ENCODE measurements at regions not wholly inside any gene's neighbourhood (a gene's known extent, or its start where the extent isn't known, plus 50 kb on each side); places are given as distances from the start of the nearest gene placed in this dataset.
"Not testable (repeated sequence)": the region's sequence is repeated elsewhere in the genome, so short reads cannot be mapped to it uniquely, and the experiment has no call there.

DNA sequence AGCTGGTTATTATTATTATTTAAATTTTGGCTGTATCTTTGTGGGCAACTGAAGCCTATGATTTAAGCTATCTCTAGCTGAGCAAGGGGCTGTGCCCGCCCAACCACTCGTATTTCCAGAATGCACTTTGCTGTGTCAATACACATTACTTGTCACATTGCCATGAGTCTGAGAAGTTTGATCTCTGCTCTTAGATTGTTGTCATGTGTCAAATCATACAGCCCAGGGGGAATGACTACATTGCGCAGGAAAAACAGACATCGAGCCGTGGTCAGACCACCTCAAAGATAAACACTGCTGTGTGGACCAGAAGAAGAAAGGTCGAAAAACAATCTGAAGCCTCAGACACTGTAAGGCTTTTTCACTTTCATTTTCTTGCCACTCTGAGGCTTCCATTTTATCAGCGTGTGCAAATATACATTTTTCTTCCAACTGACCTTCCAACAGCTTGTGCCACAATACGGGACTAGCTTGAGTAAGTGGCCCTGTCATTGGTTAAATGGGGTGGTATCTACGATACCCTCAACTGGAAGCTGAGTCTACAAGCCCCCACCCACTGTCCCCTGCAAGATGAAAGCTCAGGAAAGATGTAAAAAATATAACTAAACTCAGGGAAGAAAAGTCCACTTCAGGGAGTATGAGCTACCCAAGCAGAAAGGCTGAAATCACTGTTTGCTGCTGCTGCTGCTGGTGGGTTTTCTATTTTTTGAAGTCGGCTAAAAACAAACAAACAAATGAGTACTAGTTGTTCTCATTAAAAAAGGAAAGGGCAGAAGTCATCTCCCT, 603.0 kb downstream of the BNC2 start:
- no peak for DNase-seq (ENCODE audit: low read depth in 2 of 2, low spot score in 1 of 2)

- DNase-seq (ENCODE audit: low read depth in 2 of 2, low spot score in 1 of 2): no peak
These were observed 602.2 kb downstream of the BNC2 start for GRCh38 chr9:16268067-16268881.

DNA sequence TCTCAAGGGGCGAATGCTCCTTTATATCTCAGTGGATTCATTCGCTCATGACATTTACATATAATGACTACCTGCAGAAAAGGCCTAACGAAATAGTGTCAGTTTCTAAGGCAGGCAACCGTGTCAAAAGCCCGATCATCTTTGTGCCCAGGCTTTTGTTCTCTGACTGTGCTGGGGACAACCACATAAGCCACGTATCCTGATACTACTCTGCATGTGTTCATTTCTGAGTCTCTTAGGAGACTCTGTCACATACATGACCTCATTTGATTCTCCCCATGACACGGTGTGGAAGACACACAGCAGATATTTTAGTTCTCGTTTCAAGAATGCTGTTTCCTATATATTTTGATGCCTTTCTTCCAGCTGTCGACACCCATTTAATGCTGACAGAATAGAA, 598.5 kb downstream of the BNC2 start:
- no peak for DNase-seq (ENCODE audit: low read depth in 2 of 2, low spot score in 1 of 2)

DNA sequence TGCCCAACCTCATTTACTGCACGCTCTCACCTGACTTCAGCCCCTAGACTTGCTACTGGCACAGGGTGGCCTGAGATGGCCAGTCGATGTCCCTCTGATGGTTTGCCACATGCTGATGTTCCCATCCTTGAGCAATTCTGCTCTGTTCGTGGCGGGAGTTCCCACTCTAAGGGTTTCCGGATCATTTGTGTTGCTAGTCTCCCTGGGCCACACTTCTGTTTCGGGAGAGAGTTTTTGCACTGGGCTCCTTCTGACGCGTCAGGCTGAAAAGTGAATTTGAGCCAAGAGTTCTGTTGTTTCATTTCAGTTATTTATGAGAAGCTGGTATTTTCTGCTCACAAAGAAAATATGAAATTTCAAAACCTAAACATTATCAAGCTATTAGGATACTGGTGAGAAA, 597.7 kb downstream of the BNC2 start:
- no peak for DNase-seq (ENCODE audit: low read depth in 2 of 2, low spot score in 1 of 2)

DNA sequence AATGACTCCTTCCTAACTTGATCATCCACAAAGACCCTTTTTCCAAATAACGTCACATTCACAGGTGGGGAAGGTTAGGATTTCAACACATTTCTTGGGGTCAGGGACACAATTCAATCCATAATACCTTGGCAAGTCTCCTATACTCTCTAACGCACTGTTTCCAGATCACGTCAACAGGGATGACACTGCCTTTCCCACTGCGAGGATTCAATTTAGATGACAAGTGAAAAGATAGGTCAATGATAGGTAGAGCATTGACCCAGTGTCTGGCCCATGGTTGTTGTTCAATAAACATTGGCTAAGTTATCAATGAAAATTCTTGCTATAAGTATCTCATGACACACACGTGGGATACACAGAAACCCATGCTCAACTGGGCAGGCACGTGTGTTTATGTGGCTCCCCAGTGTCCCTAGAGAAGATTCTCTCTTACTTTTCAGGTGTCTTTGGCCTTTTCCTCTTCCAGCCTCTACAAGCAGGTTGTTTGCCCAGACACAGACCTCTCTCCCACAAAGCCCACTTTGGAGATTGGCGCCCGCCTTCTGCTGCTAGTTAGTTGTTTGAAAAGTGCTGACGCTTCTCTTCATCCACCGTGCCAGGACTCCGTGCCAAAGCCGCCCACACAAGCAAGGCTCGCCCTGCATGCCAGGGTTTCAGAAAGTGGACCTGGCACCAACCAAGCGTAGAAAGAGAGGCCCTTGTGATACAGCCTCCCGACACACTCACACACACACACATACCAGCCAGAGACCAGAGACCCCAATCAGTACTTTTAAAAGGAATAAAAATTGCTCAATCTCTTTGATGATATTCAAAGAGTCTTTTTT, 594.5 kb downstream of the BNC2 start:
- DNase-seq (ENCODE audit: low read depth in 2 of 2, low spot score in 1 of 2): no peak

- no peak for DNase-seq (ENCODE audit: low read depth in 2 of 2, low spot score in 1 of 2)
These were observed 593.6 kb downstream of the BNC2 start for GRCh38 chr9:16276866-16277265.

DNA sequence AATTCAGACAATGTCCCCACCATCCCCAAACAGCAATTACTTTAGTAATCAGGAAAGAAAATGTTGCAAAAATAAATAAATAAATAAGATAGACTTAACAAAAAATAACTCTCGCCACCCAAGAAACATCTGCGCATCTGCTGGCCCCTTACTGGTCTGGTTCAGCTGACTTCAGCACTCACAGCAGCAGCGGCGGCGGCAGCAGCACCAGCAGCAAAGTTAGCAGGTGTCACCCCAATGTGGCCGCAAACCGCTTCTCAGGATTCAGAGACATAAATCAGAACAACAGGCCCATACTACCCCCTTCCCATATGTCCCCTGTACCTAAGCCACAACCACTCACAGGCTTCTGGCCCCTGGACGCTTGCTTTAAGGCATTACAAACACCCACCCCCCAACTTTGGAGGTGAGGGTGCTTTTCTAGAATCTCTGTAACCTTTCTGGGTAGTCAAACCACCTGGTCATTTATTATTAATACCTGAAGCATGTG, 593.0 kb downstream of the BNC2 start:
- no peak for DNase-seq (ENCODE audit: low read depth in 2 of 2, low spot score in 1 of 2)

DNA sequence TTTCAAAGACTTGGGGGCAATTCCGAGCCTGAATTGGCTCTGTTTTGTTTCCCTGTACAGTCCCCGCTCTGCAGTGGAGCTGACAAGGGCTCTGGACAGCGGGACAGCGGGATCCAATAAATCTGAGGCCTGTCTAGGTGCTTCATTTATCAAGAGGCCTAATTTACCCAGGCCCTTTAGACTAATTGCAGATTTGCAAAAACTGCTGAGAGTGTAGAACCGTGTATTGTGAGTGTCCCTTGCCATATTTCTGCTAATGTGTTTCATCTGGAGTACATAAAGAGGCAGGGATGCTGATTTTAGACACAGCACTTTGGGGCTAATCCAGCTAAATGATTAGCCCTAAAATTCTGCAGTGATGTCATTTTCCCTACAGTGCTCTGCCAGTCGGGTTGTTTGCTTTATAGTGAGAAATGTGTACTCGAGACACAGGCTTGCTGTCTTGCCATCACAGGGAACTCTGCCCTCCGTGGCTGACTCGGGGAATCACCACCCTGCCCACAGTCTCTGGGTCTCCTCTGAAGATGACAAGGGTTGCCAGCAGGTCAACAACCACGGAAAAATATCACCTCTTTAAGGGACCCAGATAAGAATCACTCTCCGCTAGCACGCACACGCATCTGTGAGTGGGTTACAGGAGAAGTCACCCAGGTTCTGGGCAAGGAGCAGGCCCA, 592.0 kb downstream of the BNC2 start:
- no peak for DNase-seq (ENCODE audit: low read depth in 2 of 2, low spot score in 1 of 2)

DNA sequence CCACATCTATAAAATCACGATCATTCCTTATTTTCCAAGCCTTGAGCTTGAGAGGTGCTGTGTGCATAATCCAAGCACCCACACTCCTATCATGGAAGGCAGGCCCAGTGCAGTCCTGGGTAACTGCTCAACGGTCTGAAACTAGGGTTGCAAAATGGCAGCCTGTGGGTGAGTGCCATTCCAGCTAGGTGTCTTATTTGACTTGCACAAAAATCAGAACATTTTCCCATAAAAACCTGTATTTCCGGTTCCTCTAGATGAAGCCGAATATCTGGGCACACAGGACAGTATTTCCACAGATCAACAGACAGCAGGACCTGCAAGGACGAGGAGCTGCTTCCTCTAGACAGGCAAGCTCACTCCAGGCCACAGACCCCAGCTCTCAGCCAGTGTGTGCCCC, 588.8 kb downstream of the BNC2 start:
- DNase-seq (ENCODE audit: low read depth in 2 of 2, low spot score in 1 of 2): no peak

GRCh38 chr9:16282216-16282615, 588.3 kb downstream of the BNC2 start:
- DNase-seq (ENCODE audit: low read depth in 2 of 2, low spot score in 1 of 2): no peak

- no peak for DNase-seq (ENCODE audit: low read depth in 2 of 2, low spot score in 1 of 2)
These were observed 587.8 kb downstream of the BNC2 start for GRCh38 chr9:16282718-16283117.

DNA sequence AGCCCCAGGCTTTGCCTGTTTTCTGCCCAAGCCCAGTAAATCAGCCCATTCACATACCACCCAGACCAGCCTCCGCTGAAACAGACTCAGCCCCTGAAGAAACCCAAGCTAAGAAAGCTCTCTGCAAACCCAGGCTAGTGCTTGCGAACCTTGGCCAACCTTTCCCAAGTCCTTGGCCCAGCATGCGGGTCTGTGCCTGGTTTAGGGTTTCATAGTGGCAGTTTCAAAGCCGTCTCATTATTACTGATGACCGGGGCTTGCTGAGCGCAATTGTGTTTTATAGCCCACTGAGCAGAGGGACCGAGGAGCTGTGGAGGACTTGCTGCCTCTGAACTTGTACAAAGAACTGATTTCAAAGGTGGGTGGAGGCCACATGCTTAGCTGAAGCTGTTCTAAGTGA, 584.3 kb downstream of the BNC2 start:
- DNase-seq (ENCODE audit: low read depth in 2 of 2, low spot score in 1 of 2): no peak

DNA sequence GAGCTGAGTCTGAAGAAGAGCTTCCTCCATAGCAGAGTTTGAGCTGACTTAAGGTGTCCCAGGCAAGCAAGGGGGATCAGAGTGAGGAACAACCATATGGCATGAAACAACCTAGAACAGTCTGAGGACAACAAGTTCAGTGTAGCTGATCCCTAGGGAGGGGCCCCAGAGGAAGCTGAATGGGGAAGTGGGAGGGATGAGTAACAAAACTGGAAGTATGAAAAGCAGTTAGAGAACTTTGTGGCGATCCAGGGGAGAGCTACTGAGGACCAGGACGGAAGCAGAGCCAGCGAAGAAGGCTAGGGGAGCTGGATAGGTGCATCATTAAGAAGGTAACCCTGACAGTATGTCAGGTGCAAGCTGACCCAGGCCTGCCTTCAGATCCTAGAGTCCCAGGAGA, 580.8 kb downstream of the BNC2 start:
- DNase-seq (ENCODE audit: low read depth in 2 of 2, low spot score in 1 of 2): no peak

GRCh38 chr9:16290169-16290568, 580.3 kb downstream of the BNC2 start:
- DNase-seq (ENCODE audit: low read depth in 2 of 2, low spot score in 1 of 2): no peak

DNA sequence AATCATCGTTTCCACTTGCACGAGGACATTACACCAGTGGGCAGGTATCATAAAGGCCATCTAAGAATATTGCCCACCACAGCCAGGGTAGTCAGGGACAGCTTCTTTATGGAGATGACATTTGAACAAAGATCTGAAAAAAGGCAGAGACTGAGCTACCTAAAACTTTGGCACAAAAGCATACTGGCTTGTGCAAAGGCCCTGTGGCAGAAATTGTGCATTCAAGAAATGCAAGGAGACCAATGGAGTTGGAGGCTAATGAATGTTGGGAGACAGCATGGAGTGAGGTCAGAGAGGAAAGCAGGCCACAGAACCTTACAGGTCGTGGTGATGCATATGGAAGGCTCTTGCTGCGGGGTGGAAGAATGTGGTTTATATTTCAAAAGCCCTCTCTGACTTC, 578.5 kb downstream of the BNC2 start:
- DNase-seq (ENCODE audit: low read depth in 2 of 2, low spot score in 1 of 2): no peak

GRCh38 chr9:16293610-16294009, 576.9 kb downstream of the BNC2 start:
- no peak for DNase-seq (ENCODE audit: low read depth in 2 of 2, low spot score in 1 of 2)

DNA sequence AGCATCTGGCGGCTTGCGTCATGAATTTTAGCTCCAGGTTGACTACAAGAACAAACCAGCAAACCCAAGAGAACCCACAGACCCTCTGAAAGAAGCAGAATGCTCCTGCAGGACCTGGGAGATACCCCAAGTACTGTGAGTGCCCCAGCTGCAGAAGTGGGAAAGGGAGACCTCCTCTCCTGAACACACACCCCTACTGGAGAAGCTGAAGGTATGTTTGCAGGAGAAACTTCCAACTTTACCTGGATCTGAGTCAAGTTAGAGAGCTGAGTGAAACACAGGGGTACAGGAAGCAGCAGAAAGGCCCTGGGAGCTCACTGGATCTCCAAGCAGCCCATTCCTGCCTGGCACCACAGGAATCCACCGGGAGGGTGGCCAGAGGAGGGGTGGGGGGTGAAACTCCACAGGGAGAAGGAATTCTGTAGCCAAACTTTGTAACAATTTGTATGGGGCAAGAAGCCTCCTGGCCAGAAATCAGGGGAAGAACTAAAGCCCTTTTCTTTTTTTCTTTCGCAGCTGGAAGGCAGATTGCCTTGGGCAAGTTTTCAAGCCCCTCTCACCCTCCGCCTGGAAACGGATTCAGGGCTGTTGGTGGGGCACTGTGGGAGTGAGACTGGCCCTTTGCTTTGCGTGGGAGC, 576.2 kb downstream of the BNC2 start:
- no peak for DNase-seq (ENCODE audit: low read depth in 2 of 2, low spot score in 1 of 2)

DNA sequence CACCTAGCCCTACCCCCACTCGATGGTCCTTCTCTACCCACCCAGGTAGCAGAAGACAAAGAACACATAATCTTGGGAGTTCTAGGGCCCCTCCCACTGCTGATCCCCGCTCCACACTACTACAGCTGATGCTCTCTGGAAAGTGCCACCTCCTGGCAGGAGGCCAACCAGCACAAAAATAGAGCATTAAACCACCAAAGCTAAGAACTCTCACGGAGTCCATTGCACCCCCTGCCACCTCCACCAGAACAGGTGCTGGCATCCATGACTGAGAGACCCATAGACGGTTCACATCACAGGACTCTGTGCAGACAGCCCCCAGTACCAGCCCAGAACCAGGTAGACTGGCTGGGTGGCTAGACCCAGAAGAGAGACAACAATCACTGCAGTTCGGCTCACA, 575.5 kb downstream of the BNC2 start:
- not testable (repeated sequence) for DNase-seq (ENCODE audit: low read depth in 2 of 2, low spot score in 1 of 2)

GRCh38 chr9:16299368-16299767, 571.1 kb downstream of the BNC2 start:
- DNase-seq (ENCODE audit: low read depth in 2 of 2, low spot score in 1 of 2): not testable (repeated sequence)

DNA sequence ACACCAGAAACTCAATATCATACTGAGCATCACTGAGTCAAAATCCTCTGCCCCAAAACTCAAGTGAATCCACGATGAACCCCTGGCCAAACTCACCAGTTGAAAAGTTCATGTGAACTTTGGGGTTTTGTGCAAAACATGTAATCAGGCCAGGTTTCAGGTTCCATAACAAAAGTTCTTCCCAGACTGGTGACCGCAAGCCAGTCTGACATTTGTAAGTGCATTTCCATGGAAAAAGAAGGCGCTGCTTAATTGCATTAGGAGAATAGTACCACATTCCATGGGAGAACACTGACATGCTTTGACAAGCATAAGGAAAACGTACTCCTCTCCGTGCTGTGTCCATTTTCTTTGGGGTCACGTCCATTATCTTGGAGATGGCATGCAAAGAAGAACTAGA, 567.0 kb downstream of the BNC2 start:
- DNase-seq (ENCODE audit: low read depth in 2 of 2, low spot score in 1 of 2): no peak

Data from stimulated activated CD8-positive, alpha-beta memory T cell treated with anti-CD3 and anti-CD28 coated beads, Interleukin-4, amount 100 ng/mL, for 1 hour (primary cell).